Glutamatergic neuron (in vitro differentiated cells): ENCODE measurements at regions not wholly inside any gene's neighbourhood (a gene's known extent, or its start where the extent isn't known, plus 50 kb on each side); places are given as distances from the start of the nearest gene placed in this dataset.

ENCODE experiments used
- DNase-seq: peaks from one replicate; pipeline ENCODE4 v3.0.0; 2022
- H3K27ac Mint-ChIP-seq: one replicate; pipeline ENCODE4 v1.8.0; 2020; ENCODE audit warnings: mild to moderate bottlenecking, mixed read lengths, inconsistent platforms; ENCODE audit not compliant: unreplicated experiment
- H3K27me3 Mint-ChIP-seq: one replicate; pipeline ENCODE4 v1.8.0; 2020; ENCODE audit warnings: mild to moderate bottlenecking, moderate library complexity, mixed read lengths, inconsistent platforms; ENCODE audit not compliant: unreplicated experiment
- H3K36me3 Mint-ChIP-seq: one replicate; pipeline ENCODE4 v1.8.0; 2020; ENCODE audit warnings: mild to moderate bottlenecking, mixed read lengths, inconsistent platforms; ENCODE audit not compliant: unreplicated experiment
- H3K4me1 Mint-ChIP-seq: one replicate; pipeline ENCODE4 v1.8.0; 2020; ENCODE audit warnings: mild to moderate bottlenecking, low read depth, mixed read lengths, inconsistent platforms; ENCODE audit not compliant: unreplicated experiment
- H3K4me3 Mint-ChIP-seq: one replicate; pipeline ENCODE4 v1.8.0; 2020; ENCODE audit warnings: mild to moderate bottlenecking, mixed read lengths, inconsistent platforms; ENCODE audit not compliant: unreplicated experiment
- H3K9me3 Mint-ChIP-seq: one replicate; pipeline ENCODE4 v1.8.0; 2020; ENCODE audit warnings: mild to moderate bottlenecking, moderate library complexity, mixed read lengths, inconsistent platforms; ENCODE audit not compliant: unreplicated experiment
- CTCF ChIP-seq: fragments of 200-600 bp; sonication (generic); IDR thresholded peaks from one replicate; pipeline ENCODE4 v1.5.0; 2021; ENCODE audit not compliant: partially characterized antibody, unreplicated experiment

- Mint-ChIP-seq H3K36me3 (peaks cover 10% of the 10 kb centered on the region), H3K27me3 (peaks cover 7% of the 10 kb centered on the region), H3K9me3 (peaks cover 7% of the 10 kb centered on the region), H3K27ac (no peak overlapping the region), H3K4me3 (no peak overlapping the region), H3K4me1 (no peaks in the 10 kb centered on the region)
- DNase-seq: no peak
- no peak for TF ChIP-seq CTCF
Observed at GRCh38 chr1:2939041-2939552, 82.2 kb upstream of the ACTRT2 start.

DNA sequence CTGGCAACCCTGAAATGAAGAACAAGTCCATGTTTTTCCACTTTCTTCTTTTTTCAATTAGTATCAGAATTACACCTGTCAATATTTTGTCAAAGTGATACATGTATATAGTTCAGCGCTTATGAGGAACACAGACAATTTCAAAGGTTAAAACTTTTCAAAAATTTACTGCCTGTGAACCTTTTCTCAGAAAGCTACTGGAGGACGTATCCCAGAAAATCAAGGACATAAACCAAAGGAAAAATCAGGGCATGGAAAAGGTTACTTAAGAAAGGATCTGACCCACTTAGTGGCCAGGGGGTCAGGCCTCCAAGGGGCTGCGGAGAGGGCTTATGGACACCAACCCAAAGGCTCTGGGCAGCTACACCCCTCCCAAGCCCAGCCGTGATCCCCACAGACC is 81.1 kb upstream of the ACTRT2 start:
- H3K27ac Mint-ChIP-seq: no peak overlapping the region
- no peak for TF ChIP-seq CTCF
- peaks cover 7% of the 10 kb centered on the region for H3K27me3 Mint-ChIP-seq
- H3K4me3 Mint-ChIP-seq: no peak overlapping the region
- H3K4me1 Mint-ChIP-seq: no peaks in the 10 kb centered on the region
- peaks cover 7% of the 10 kb centered on the region for H3K9me3 Mint-ChIP-seq
- peaks cover 10% of the 10 kb centered on the region for H3K36me3 Mint-ChIP-seq
- DNase-seq: no peak

DNA sequence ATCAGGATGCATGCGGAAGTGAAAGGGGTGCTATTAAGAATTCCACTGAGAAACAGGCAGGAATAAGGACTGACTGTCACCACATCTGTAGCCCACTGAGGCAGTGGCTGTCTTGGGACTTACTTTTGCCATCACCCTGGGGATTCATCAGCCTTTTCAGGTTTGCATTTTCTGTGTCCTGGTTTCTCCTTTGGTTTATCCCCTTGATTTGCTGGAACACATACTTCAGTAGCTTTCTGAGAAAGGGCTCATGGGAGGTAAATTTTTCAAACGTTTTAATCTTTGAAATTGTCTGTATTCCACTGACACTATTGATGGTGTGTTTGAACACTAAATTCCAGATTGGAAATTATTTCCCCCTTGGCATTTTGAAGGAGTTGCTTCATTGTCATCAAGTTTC is 80.2 kb upstream of the ACTRT2 start:
- Mint-ChIP-seq H3K4me3 (no peak overlapping the region), H3K4me1 (no peaks in the 10 kb centered on the region), H3K36me3 (peaks cover 10% of the 10 kb centered on the region), H3K9me3 (peaks cover 7% of the 10 kb centered on the region), H3K27ac (no peak overlapping the region), H3K27me3 (peaks cover 5% of the 10 kb centered on the region)
- no peak for DNase-seq
- no peak for TF ChIP-seq CTCF

GRCh38 chr1:2941907-2942306 is 79.4 kb upstream of the ACTRT2 start:
- no peaks in the 10 kb centered on the region for H3K4me1 Mint-ChIP-seq
- DNase-seq: no peak
- peaks cover 10% of the 10 kb centered on the region for H3K36me3 Mint-ChIP-seq
- peaks cover 5% of the 10 kb centered on the region for H3K27me3 Mint-ChIP-seq
- no peak overlapping the region for H3K27ac Mint-ChIP-seq
- peaks cover 7% of the 10 kb centered on the region for H3K9me3 Mint-ChIP-seq
- TF ChIP-seq CTCF: no peak
- no peak overlapping the region for H3K4me3 Mint-ChIP-seq

DNA sequence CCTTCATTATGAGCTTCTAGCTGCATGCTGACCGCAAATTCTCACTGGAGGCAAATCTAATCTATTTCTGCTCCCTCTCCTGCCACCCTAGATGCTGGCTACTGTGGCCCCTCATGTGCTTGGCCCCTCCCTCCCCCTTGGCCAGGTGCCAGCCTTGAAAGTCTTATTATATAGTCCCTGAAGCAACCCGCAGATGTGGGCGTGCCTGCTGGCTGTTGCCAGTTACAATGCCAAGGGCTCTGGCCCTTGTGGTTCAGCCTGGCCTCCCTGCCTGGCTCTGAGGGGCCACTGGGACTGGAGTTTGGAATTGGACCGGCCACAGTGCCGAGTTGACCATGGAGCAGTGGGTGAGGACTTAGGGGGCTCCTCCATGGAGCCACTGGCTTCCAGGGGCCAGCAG is 78.9 kb upstream of the ACTRT2 start:
- Mint-ChIP-seq H3K4me1 (no peaks in the 10 kb centered on the region), H3K27me3 (peaks cover 5% of the 10 kb centered on the region), H3K27ac (no peak overlapping the region), H3K4me3 (no peak overlapping the region), H3K9me3 (peaks cover 7% of the 10 kb centered on the region), H3K36me3 (peaks cover 10% of the 10 kb centered on the region)
- TF ChIP-seq CTCF: no peak
- DNase-seq: no peak
